ENCODE measurements at regions not wholly inside any gene's neighbourhood (a gene's known extent, or its start where the extent isn't known, plus 50 kb on each side); places are given as distances from the start of the nearest gene placed in this dataset.

- no peak for TF ChIP-seq TAF1 (IDR thresholded peaks at IDR 0.05; ENCODE audit: low read depth, low read length)
- no peak for TF ChIP-seq POLR2AphosphoS5 (IDR thresholded peaks at IDR 0.05; ENCODE audit: low read depth, low read length)
Measured at GRCh38 chr11:122345586-122345985, 229.6 kb upstream of the BLID start.

Data from GM12891 (cell line).